ENCODE measurements at regions not wholly inside any gene's neighbourhood (a gene's known extent, or its start where the extent isn't known, plus 50 kb on each side); places are given as distances from the start of the nearest gene placed in this dataset.

- TF ChIP-seq, protein P1, sequence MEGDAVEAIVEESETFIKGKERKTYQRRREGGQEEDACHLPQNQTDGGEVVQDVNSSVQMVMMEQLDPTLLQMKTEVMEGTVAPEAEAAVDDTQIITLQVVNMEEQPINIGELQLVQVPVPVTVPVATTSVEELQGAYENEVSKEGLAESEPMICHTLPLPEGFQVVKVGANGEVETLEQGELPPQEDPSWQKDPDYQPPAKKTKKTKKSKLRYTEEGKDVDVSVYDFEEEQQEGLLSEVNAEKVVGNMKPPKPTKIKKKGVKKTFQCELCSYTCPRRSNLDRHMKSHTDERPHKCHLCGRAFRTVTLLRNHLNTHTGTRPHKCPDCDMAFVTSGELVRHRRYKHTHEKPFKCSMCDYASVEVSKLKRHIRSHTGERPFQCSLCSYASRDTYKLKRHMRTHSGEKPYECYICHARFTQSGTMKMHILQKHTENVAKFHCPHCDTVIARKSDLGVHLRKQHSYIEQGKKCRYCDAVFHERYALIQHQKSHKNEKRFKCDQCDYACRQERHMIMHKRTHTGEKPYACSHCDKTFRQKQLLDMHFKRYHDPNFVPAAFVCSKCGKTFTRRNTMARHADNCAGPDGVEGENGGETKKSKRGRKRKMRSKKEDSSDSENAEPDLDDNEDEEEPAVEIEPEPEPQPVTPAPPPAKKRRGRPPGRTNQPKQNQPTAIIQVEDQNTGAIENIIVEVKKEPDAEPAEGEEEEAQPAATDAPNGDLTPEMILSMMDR (IDR thresholded peaks at IDR 0.05; ENCODE audit: insufficient read depth, low read depth, low read length, missing control alignments) = no peak
- DNase-seq (ENCODE audit: low read depth) = no peak
- H3K4me3 ChIP-seq (ENCODE audit: low read length) = no peak overlapping the region
These were observed 485.4 kb downstream of the KCNJ2 start for GRCh38 chr17:70654706-70655105.

GRCh38 chr17:70655176-70655958, 486.0 kb downstream of the KCNJ2 start:
- no peak for DNase-seq (ENCODE audit: low read depth)
- TF ChIP-seq, protein P1 (IDR thresholded peaks at IDR 0.05; ENCODE audit: insufficient read depth, low read depth, low read length, missing control alignments) = no peak
- no peak overlapping the region for H3K4me3 ChIP-seq (ENCODE audit: low read length)

DNA sequence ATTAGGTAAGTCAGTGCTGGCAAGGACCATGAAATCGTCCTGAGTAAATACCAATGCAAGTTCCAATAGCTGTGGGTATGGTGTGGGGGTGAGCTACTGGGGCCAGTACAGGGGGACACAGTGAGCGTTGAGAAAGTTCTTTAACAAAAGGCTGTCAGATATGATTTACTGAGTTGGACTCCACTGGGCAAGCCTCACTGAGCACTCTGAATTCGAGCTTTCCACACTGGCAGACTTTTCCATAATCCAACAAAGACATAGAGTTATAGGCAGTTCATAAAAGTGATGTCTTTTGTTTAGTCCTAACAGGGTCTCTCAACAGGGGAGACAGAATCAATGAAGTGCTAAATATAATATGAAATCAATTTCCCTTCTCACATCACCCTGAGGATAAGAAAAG, 489.0 kb downstream of the KCNJ2 start:
- TF ChIP-seq, protein P1 (IDR thresholded peaks at IDR 0.05; ENCODE audit: insufficient read depth, low read depth, low read length, missing control alignments) = no peak
- H3K4me3 ChIP-seq (ENCODE audit: low read length) = no peak overlapping the region
- no peak for DNase-seq (ENCODE audit: low read depth)

GRCh38 chr17:70658840-70659239, 489.5 kb downstream of the KCNJ2 start:
- no peak for DNase-seq (ENCODE audit: low read depth)
- TF ChIP-seq, protein P1 (IDR thresholded peaks at IDR 0.05; ENCODE audit: insufficient read depth, low read depth, low read length, missing control alignments) = no peak
- no peak overlapping the region for H3K4me3 ChIP-seq (ENCODE audit: low read length)

GRCh38 chr17:70661342-70662222, 492.2 kb downstream of the KCNJ2 start:
- TF ChIP-seq, protein P1 (IDR thresholded peaks at IDR 0.05; ENCODE audit: insufficient read depth, low read depth, low read length, missing control alignments) = no peak
- no peak for DNase-seq (ENCODE audit: low read depth)

GRCh38 chr17:70668276-70668937, 499.1 kb downstream of the KCNJ2 start:
- H3K4me3 ChIP-seq (ENCODE audit: low read length) = no peak overlapping the region
- TF ChIP-seq, protein P1 (IDR thresholded peaks at IDR 0.05; ENCODE audit: insufficient read depth, low read depth, low read length, missing control alignments) = no peak
- no peak for DNase-seq (ENCODE audit: low read depth)

More at GRCh38 chr17:70661342-70662222, 492.2 kb downstream of the KCNJ2 start:
- no peak overlapping the region for H3K4me3 ChIP-seq (ENCODE audit: low read length)
